ENCODE measurements at regions not wholly inside any gene's neighbourhood (a gene's known extent, or its start where the extent isn't known, plus 50 kb on each side); places are given as distances from the start of the nearest gene placed in this dataset.

DNA sequence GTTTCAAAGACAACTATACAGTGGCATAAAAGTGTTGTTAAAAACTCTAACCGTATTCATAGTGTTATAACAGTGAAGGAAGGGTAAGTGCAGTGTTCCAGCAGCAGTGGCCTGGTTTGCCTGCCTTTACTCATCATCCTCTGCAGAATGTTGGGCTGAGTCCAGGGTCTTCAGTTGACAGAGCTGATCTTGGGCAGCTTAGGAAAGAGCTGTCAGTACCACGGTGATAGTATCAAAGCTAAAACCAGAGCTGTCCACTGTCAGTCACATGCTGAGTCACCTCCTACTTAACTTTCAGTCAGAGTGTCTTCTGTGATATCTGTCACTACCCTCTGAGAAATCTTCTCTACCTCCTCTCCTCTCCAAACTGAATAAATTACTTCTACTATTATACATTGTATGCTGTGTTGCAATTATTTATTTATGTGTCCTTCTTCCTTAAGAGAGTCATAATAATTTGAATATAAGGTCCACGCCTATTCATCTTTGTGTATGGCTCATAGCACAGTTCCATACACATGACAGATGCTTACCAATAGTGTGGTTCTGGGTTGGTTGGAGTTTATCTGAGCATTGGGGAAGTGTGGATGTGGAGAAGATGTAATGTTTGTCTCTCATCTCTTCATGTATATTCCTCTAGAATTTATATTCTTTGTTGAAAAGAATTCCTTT lies 242.1 kb downstream of the ZIC1 start:
- Histone ChIP-seq H3K9ac (ENCODE audit: low read length) (no peak overlapping the region), H2AFZ (ENCODE audit: low read depth, low read length) (no peak overlapping the region), H3K4me3 (ENCODE audit: low read length) (no peak overlapping the region), H3K36me3 (ENCODE audit: insufficient read depth, low read length) (no peaks in the 10 kb centered on the region), H3K9me2 (ENCODE audit: insufficient read depth, low read length) (no peaks in the 10 kb centered on the region), H3K79me2 (replicated peaks; ENCODE audit: insufficient read depth, low read length) (no peaks in the 10 kb centered on the region), H3K27ac (ENCODE audit: low read length) (no peak overlapping the region), H4K20me1 (ENCODE audit: insufficient read depth) (no peaks in the 10 kb centered on the region), H3K9me3 (ENCODE audit: low read length) (no peaks in the 10 kb centered on the region), H3F3A (ENCODE audit: insufficient read depth, low read length, poor library complexity, severe bottlenecking) (no peaks in the 10 kb centered on the region), H3K4me2 (ENCODE audit: low read length) (no peak overlapping the region), H3K27me3 (ENCODE audit: insufficient read depth, low read depth, low read length) (no peaks in the 10 kb centered on the region)
- TF ChIP-seq MXI1 (conservative IDR thresholded peaks at IDR 0.05; ENCODE audit: poor library complexity, severe bottlenecking) (no peak), TAF1 (IDR thresholded peaks at IDR 0.05; ENCODE audit: low read depth) (no peak), RAD21 (conservative IDR thresholded peaks at IDR 0.05) (no peak), SMC3 (conservative IDR thresholded peaks at IDR 0.05; ENCODE audit: poor library complexity) (no peak), REST (IDR thresholded peaks at IDR 0.05; ENCODE audit: borderline replicate concordance) (no peak), EZH2 (IDR thresholded peaks at IDR 0.05; ENCODE audit: borderline replicate concordance, insufficient read depth, low read length, poor library complexity, severe bottlenecking) (no peak), EP300 (conservative IDR thresholded peaks at IDR 0.05; ENCODE audit: poor library complexity, severe bottlenecking) (no peak), POLR2AphosphoS5 (IDR thresholded peaks at IDR 0.05) (no peak)
- TF ChIP-seq, protein P1, sequence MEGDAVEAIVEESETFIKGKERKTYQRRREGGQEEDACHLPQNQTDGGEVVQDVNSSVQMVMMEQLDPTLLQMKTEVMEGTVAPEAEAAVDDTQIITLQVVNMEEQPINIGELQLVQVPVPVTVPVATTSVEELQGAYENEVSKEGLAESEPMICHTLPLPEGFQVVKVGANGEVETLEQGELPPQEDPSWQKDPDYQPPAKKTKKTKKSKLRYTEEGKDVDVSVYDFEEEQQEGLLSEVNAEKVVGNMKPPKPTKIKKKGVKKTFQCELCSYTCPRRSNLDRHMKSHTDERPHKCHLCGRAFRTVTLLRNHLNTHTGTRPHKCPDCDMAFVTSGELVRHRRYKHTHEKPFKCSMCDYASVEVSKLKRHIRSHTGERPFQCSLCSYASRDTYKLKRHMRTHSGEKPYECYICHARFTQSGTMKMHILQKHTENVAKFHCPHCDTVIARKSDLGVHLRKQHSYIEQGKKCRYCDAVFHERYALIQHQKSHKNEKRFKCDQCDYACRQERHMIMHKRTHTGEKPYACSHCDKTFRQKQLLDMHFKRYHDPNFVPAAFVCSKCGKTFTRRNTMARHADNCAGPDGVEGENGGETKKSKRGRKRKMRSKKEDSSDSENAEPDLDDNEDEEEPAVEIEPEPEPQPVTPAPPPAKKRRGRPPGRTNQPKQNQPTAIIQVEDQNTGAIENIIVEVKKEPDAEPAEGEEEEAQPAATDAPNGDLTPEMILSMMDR (IDR thresholded peaks at IDR 0.05; ENCODE audit: poor library complexity, severe bottlenecking) = no peak

GRCh38 chr3:147652651-147653366 lies 243.6 kb downstream of the ZIC1 start:
- Histone ChIP-seq H3K9me2 (ENCODE audit: insufficient read depth, low read length) (no peaks in the 10 kb centered on the region), H3K9me3 (ENCODE audit: low read length) (no peaks in the 10 kb centered on the region), H3K27me3 (ENCODE audit: insufficient read depth, low read depth, low read length) (no peaks in the 10 kb centered on the region), H3F3A (ENCODE audit: insufficient read depth, low read length, poor library complexity, severe bottlenecking) (no peaks in the 10 kb centered on the region), H3K4me3 (ENCODE audit: low read length) (no peak overlapping the region), H3K9ac (ENCODE audit: low read length) (no peak overlapping the region), H2AFZ (ENCODE audit: low read depth, low read length) (no peak overlapping the region), H3K79me2 (replicated peaks; ENCODE audit: insufficient read depth, low read length) (no peaks in the 10 kb centered on the region), H3K27ac (ENCODE audit: low read length) (no peak overlapping the region), H3K4me2 (ENCODE audit: low read length) (no peak overlapping the region), H3K36me3 (ENCODE audit: insufficient read depth, low read length) (no peaks in the 10 kb centered on the region), H4K20me1 (ENCODE audit: insufficient read depth) (no peaks in the 10 kb centered on the region)
- no peak for TF ChIP-seq EP300 (conservative IDR thresholded peaks at IDR 0.05; ENCODE audit: poor library complexity, severe bottlenecking)
- no peak for TF ChIP-seq SMC3 (conservative IDR thresholded peaks at IDR 0.05; ENCODE audit: poor library complexity)
- TF ChIP-seq, protein P1 (IDR thresholded peaks at IDR 0.05; ENCODE audit: poor library complexity, severe bottlenecking) = no peak
- no peak for TF ChIP-seq TAF1 (IDR thresholded peaks at IDR 0.05; ENCODE audit: low read depth)
- no peak for TF ChIP-seq POLR2AphosphoS5 (IDR thresholded peaks at IDR 0.05)
